Memory B cell (primary cell): ENCODE measurements at regions not wholly inside any gene's neighbourhood (a gene's known extent, or its start where the extent isn't known, plus 50 kb on each side); places are given as distances from the start of the nearest gene placed in this dataset.
"Not testable (repeated sequence)": the region's sequence is repeated elsewhere in the genome, so short reads cannot be mapped to it uniquely, and the experiment has no call there.

Source experiments
- ATAC-seq: fragments of 150-1000 bp; cut with Tn5 transposase; 2 replicates; pipeline ENCODE4 v1.10.0; 2021; ENCODE audit warnings: low read depth, mild to moderate bottlenecking, moderate library complexity
- DNase-seq, 2 donors: peaks; one replicate each; pipeline ENCODE4 v3.0.0; 2022; ENCODE audit warnings: low spot score in 2 of 2
- H3K27ac Mint-ChIP-seq: one replicate; pipeline ENCODE4 v1.8.0; 2022; ENCODE audit warnings: mild to moderate bottlenecking, moderate library complexity, mixed read lengths
- H3K27me3 Mint-ChIP-seq: one replicate; pipeline ENCODE4 v1.8.0; 2022; ENCODE audit warnings: mixed read lengths
- H3K36me3 Mint-ChIP-seq: one replicate; pipeline ENCODE4 v1.8.0; 2022; ENCODE audit warnings: mild to moderate bottlenecking, mixed read lengths
- H3K4me1 Mint-ChIP-seq: one replicate; pipeline ENCODE4 v1.8.0; 2022; ENCODE audit warnings: mixed read lengths
- H3K4me3 Mint-ChIP-seq: one replicate; pipeline ENCODE4 v1.8.0; 2022; ENCODE audit warnings: mild to moderate bottlenecking, moderate library complexity, mixed read lengths
- H3K9me3 Mint-ChIP-seq: one replicate; pipeline ENCODE4 v1.8.0; 2022; ENCODE audit warnings: mixed read lengths

DNA sequence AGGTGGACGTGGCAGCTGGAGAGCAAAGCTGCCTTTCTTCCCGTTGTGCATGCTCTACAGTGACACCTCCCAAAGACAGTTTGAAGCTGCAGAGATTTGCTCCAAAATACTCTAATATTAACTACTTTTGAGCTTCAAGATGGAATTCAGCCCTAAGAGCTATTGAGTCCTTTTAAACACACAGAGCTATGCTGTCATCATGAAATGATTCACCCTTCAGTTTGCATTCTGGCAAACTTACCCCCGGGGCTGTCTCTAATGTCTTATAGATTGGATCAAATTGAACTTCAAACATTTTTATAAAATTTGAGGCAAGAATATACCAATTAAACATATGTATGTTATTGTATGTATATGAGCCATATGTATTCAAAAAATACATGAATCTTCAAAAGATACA, 110.7 kb upstream of the EFEMP1 start:
- no peaks in the 10 kb centered on the region for H3K4me1 Mint-ChIP-seq
- DNase-seq = no peak
- H3K27ac Mint-ChIP-seq = no peak overlapping the region
- H3K9me3 Mint-ChIP-seq = no peaks in the 10 kb centered on the region
- no peak overlapping the region for H3K4me3 Mint-ChIP-seq
- H3K36me3 Mint-ChIP-seq = no peaks in the 10 kb centered on the region
- ATAC-seq = no peak
- H3K27me3 Mint-ChIP-seq = peaks cover 1% of the 10 kb centered on the region

DNA sequence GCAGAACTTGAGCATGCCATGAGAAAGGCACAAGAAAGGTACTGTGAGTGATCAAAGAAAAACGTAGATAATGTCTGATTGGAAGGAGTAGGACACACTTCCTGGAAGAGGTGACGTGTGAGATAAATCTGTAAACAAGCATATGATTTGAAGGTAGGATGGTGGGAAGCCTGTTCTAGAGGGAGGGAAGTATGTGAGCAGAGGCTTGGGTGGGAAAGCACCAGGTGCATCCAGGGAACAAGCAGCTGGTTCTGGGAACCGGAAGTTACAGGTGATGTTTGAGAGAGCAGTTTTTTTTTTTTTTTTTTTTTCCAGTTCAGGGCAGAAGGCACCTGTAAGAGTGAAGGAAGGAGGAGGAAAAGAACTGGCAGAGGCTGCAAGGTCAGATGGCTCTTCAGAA, 116.6 kb upstream of the EFEMP1 start:
- no peaks in the 10 kb centered on the region for H3K36me3 Mint-ChIP-seq
- no peaks in the 10 kb centered on the region for H3K9me3 Mint-ChIP-seq
- DNase-seq (no peak), ATAC-seq (no peak)
- no peak overlapping the region for H3K4me3 Mint-ChIP-seq
- peaks cover 6% of the 10 kb centered on the region for H3K27me3 Mint-ChIP-seq
- no peak overlapping the region for H3K27ac Mint-ChIP-seq
- no peaks in the 10 kb centered on the region for H3K4me1 Mint-ChIP-seq

- H3K9me3 Mint-ChIP-seq = no peaks in the 10 kb centered on the region
- no peaks in the 10 kb centered on the region for H3K4me1 Mint-ChIP-seq
- peaks cover 10% of the 10 kb centered on the region for H3K27me3 Mint-ChIP-seq
- H3K27ac Mint-ChIP-seq = no peak overlapping the region
- no peaks in the 10 kb centered on the region for H3K36me3 Mint-ChIP-seq
- no peak for ATAC-seq
- no peak for DNase-seq
- H3K4me3 Mint-ChIP-seq = no peak overlapping the region
Measured at GRCh38 chr2:56040834-56041233, 117.3 kb upstream of the EFEMP1 start.

- ATAC-seq (no peak), DNase-seq (no peak)
- no peaks in the 10 kb centered on the region for H3K4me1 Mint-ChIP-seq
- H3K4me3 Mint-ChIP-seq = no peak overlapping the region
- H3K27ac Mint-ChIP-seq = no peak overlapping the region
- H3K27me3 Mint-ChIP-seq = peaks cover 8% of the 10 kb centered on the region
- H3K36me3 Mint-ChIP-seq = no peaks in the 10 kb centered on the region
- H3K9me3 Mint-ChIP-seq = peaks cover 2% of the 10 kb centered on the region
Measured at GRCh38 chr2:56047136-56047535, 123.6 kb upstream of the EFEMP1 start.

DNA sequence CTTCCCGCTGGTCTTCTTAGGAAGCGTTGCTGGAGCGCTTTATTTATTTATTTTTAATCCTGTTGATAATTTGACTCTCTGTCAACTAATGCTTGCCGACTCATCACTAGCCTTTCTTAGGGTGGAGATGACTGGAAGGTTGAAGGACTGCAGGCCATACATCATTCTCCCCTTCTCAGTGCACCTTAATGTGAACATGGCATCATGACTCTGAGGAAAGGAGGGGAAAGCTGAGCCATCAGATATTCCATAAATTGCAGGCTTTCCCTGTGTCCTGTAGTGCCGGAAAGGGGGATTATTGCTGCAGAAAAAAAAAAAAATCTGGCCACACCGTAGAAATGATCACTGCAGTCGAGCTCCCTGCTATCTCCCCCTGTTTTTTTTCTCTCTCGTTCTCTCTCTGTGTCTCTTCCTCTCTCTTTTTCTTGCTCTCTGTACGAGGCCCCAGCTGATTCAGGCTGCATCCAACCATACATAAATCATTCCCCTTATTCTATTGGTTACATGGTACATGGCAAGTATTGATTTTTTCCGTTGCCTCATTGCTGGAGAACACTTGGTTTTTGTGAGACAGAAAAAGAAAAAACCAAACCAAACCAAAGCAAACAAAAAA, 125.8 kb upstream of the EFEMP1 start:
- H3K4me1 Mint-ChIP-seq = no peaks in the 10 kb centered on the region
- peaks cover 8% of the 10 kb centered on the region for H3K27me3 Mint-ChIP-seq
- DNase-seq (no peak), ATAC-seq (no peak)
- H3K36me3 Mint-ChIP-seq = no peaks in the 10 kb centered on the region
- H3K4me3 Mint-ChIP-seq = no peak overlapping the region
- no peak overlapping the region for H3K27ac Mint-ChIP-seq
- peaks cover 2% of the 10 kb centered on the region for H3K9me3 Mint-ChIP-seq

DNA sequence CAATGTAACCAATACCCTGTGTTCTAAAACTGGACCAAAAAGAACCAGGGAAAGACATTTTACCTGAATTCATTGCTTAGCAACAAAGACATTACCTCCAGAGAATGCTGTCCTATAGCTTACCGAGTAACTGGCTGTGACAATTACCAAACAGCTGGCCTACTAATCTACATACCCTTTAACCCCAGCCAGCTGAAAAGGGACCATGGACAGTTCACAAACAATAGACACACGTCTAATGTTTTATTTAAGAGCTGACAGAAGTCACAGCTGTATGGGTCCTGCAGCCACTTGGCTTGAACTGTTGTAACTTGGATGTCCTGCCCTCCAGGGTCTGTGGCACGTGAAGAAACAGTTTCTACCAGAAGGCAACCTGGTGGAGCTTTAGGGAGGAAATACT, 130.1 kb upstream of the EFEMP1 start:
- DNase-seq = no peak

DNA sequence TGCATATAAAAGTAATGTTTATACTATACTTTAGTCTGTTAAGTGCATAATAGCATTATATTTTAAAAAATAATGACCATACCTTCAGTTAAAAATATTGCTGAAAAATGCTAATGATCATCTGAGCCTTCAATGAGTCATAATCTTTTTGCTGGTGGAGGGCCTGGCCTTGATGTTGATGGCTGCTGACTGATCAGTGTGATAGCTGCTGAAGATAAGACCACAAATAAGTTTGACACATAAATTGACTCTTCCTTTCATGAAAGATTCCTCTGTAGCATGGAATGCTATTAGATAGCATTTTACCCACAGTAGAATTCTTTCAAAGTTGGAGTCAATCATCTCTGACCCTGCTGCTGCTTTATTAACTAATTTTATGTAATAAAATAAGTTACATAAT, 128.4 kb upstream of the CCDC85A start:
- no peak for DNase-seq
- peaks cover 12% of the 10 kb centered on the region for H3K9me3 Mint-ChIP-seq
- no peaks in the 10 kb centered on the region for H3K4me1 Mint-ChIP-seq
- no peak for ATAC-seq
- no peak overlapping the region for H3K27ac Mint-ChIP-seq
- H3K27me3 Mint-ChIP-seq = peaks cover 3% of the 10 kb centered on the region
- H3K36me3 Mint-ChIP-seq = no peaks in the 10 kb centered on the region
- H3K4me3 Mint-ChIP-seq = no peak overlapping the region

More for the DNA sequence above, 130.1 kb upstream of the EFEMP1 start:
- ATAC-seq = no peak
- Mint-ChIP-seq H3K36me3 (no peaks in the 10 kb centered on the region), H3K27me3 (peaks cover 5% of the 10 kb centered on the region), H3K9me3 (peaks cover 7% of the 10 kb centered on the region), H3K4me3 (no peak overlapping the region), H3K27ac (no peak overlapping the region), H3K4me1 (no peaks in the 10 kb centered on the region)

GRCh38 chr2:56061327-56061726, 122.5 kb upstream of the CCDC85A start:
- H3K4me3 Mint-ChIP-seq, H3K27ac Mint-ChIP-seq, ATAC-seq, DNase-seq, H3K27me3 Mint-ChIP-seq, H3K4me1 Mint-ChIP-seq, H3K36me3 Mint-ChIP-seq: not testable (repeated sequence)
- peaks cover 24% of the 10 kb centered on the region for H3K9me3 Mint-ChIP-seq

DNA sequence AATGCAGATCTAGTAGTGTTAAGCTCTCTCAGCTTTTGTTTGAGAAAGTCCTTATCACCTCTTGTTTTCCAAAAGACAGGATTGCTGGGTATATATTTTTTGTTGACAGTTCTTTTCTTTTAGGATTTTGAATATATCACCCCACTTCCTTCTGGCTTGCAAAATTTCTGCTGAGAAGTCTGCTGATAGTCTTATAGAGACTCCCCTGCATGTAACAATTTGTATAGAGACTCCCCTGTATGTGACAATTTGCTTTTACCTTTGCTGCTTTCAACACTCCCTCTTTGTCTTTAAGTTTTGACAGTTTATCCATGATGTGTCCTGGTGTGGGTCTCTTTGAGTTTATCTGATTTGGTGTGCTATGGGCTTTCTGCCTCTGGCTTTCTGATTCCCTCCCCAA, 115.0 kb upstream of the CCDC85A start:
- Mint-ChIP-seq H3K4me3 (no peak overlapping the region), H3K9me3 (peaks cover 13% of the 10 kb centered on the region), H3K36me3 (no peaks in the 10 kb centered on the region), H3K27me3 (peaks cover 5% of the 10 kb centered on the region), H3K27ac (no peak overlapping the region), H3K4me1 (no peaks in the 10 kb centered on the region)
- ATAC-seq = no peak
- no peak for DNase-seq

DNA sequence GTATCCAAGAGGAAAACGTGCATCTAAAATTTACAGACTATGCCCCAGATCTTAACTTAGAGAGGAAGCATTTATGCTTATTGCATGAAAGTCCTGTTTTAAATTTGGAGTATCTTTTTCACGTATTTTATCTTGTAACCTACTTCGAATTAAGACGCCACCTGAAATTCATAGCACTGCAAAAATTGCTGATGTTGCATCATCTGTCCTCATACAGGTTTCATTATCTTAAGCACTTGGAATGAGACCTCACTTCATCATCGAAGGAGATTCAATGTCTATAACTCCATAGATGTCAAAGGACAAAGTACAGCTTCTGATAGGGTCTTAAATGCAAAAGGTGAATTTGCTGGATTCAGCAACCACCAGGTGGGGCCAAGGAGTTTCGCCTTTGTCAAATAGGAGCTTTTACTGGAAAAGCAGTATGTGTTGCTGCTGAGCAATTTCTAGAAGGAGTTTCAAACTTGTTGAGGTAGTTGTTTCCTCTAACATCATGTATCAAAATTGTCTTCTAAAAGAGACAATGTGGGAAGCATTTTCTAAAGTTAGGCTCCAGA, 106.4 kb upstream of the CCDC85A start:
- Mint-ChIP-seq H3K9me3 (peaks cover 4% of the 10 kb centered on the region), H3K27me3 (no peaks in the 10 kb centered on the region)

DNA sequence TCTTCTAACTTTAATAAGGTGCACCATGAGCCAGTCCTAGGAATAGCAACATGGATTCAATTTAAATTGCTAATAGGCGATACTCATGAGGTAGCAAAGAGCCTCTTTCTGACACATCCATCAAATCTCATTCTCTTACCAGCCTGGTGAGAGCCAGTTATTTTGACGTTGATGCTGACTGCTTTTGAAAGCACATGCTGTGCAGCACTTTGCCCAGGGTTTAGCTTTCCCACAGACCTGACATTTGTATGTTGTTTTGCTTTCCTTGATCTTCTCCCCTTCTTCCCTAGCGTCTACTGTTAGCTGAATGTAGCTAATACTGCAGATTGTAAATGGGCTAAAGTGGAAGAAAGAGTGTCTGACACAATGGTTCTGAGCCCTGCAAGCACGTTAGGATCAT, 101.1 kb upstream of the CCDC85A start:
- no peak overlapping the region for H3K27ac Mint-ChIP-seq
- no peaks in the 10 kb centered on the region for H3K4me1 Mint-ChIP-seq
- H3K4me3 Mint-ChIP-seq = no peak overlapping the region
- DNase-seq (no peak), ATAC-seq (no peak)
- H3K36me3 Mint-ChIP-seq = no peaks in the 10 kb centered on the region
- no peaks in the 10 kb centered on the region for H3K27me3 Mint-ChIP-seq
- H3K9me3 Mint-ChIP-seq = peaks cover 4% of the 10 kb centered on the region

More for the DNA sequence above, 106.4 kb upstream of the CCDC85A start:
- H3K36me3 Mint-ChIP-seq = no peaks in the 10 kb centered on the region
- ATAC-seq (no peak), DNase-seq (no peak)
- H3K27ac Mint-ChIP-seq = no peak overlapping the region
- H3K4me3 Mint-ChIP-seq = no peak overlapping the region
- H3K4me1 Mint-ChIP-seq = no peaks in the 10 kb centered on the region

GRCh38 chr2:56084111-56084901, 99.5 kb upstream of the CCDC85A start:
- DNase-seq (no peak), ATAC-seq (no peak)
- no peak overlapping the region for H3K27ac Mint-ChIP-seq
- H3K27me3 Mint-ChIP-seq = no peaks in the 10 kb centered on the region
- H3K4me3 Mint-ChIP-seq = no peak overlapping the region
- H3K9me3 Mint-ChIP-seq = peaks cover 4% of the 10 kb centered on the region
- H3K36me3 Mint-ChIP-seq = no peaks in the 10 kb centered on the region
- no peaks in the 10 kb centered on the region for H3K4me1 Mint-ChIP-seq

GRCh38 chr2:56086336-56086735, 97.5 kb upstream of the CCDC85A start:
- Mint-ChIP-seq H3K9me3 (peaks cover 3% of the 10 kb centered on the region), H3K27me3 (no peaks in the 10 kb centered on the region), H3K4me3 (no peak overlapping the region), H3K4me1 (no peaks in the 10 kb centered on the region), H3K27ac (no peak overlapping the region), H3K36me3 (no peaks in the 10 kb centered on the region)
- ATAC-seq (no peak), DNase-seq (no peak)

DNA sequence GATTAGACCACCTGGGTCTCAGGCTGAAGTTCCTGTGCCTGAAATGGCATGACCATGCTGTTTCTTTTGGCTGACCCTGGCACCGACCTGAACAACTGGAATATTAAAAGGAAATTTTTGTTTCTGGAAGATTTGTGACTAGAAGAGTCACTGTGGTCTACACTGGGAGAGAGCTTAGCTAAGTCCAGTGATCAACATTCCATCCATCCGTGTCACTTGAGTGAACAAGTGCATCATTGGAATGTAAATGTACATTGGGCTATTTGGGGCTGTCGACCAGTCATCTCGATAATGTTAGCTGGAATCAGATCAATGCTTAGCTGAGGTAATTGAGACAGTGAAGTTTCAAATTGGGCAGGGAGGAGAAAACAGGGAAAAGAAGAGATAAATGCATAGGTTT, 95.4 kb upstream of the CCDC85A start:
- H3K27ac Mint-ChIP-seq = no peak overlapping the region
- H3K9me3 Mint-ChIP-seq = no peaks in the 10 kb centered on the region
- H3K27me3 Mint-ChIP-seq = no peaks in the 10 kb centered on the region
- no peak overlapping the region for H3K4me3 Mint-ChIP-seq
- no peak for DNase-seq
- ATAC-seq = no peak
- no peaks in the 10 kb centered on the region for H3K4me1 Mint-ChIP-seq
- no peaks in the 10 kb centered on the region for H3K36me3 Mint-ChIP-seq

GRCh38 chr2:56089931-56090330, 93.9 kb upstream of the CCDC85A start:
- ATAC-seq = no peak
- H3K4me1 Mint-ChIP-seq = no peaks in the 10 kb centered on the region

More at GRCh38 chr2:56089931-56090330, 93.9 kb upstream of the CCDC85A start:
- Mint-ChIP-seq H3K36me3 (no peaks in the 10 kb centered on the region), H3K27ac (no peak overlapping the region), H3K4me3 (no peak overlapping the region), H3K27me3 (peaks cover 2% of the 10 kb centered on the region), H3K9me3 (no peaks in the 10 kb centered on the region)
- no peak for DNase-seq
